Spleen (tissue), 11 donors: ENCODE measurements at regions not wholly inside any gene's neighbourhood (a gene's known extent, or its start where the extent isn't known, plus 50 kb on each side); places are given as distances from the start of the nearest gene placed in this dataset.
"Not testable (repeated sequence)": the region's sequence is repeated elsewhere in the genome, so short reads cannot be mapped to it uniquely, and the experiment has no call there.

Experiments
- DNase-seq: peaks from one replicate; pipeline ENCODE4 v3.0.0-alpha.2; 2020
- H3K27ac ChIP-seq, 8 donors: fragments of 200-600 bp; sonication (generic) in 7 of 8; 1 replicate in 4 of 8; 2 replicates in 4 of 8; pipeline versions ENCODE4 v1.5.0 to v1.8.0; 2016 to 2021; ENCODE audit warnings: inconsistent platforms in 4 of 8, mild to moderate bottlenecking in 4 of 8, moderate library complexity in 1 of 8
- H3K27me3 ChIP-seq, 7 donors: fragments of 200-600 bp; sonication (generic) in 6 of 7; replicated peaks in 1 of 7; 1 replicate in 4 of 7; 2 replicates in 3 of 7; pipeline versions ENCODE4 v1.5.0 to v1.8.0; 2016 to 2021; ENCODE audit warnings: inconsistent platforms in 3 of 7, mild to moderate bottlenecking in 1 of 7
- H3K36me3 ChIP-seq, 6 donors: fragments of 200-600 bp; sonication (generic) in 5 of 6; 1 replicate in 4 of 6; 2 replicates in 2 of 6; pipeline versions ENCODE4 v1.5.0 to v1.8.0; 2016 to 2021; ENCODE audit warnings: inconsistent platforms in 2 of 6
- H3K4me1 ChIP-seq, 6 donors: fragments of 200-600 bp; sonication (generic) in 5 of 6; 1 replicate in 3 of 6; 2 replicates in 3 of 6; pipeline versions ENCODE4 v1.5.0 to v1.8.0; 2016 to 2021; ENCODE audit warnings: inconsistent platforms in 3 of 6
- H3K4me3 ChIP-seq, 8 donors: fragments of 200-600 bp; sonication (generic) in 7 of 8; 1 replicate in 4 of 8; 2 replicates in 4 of 8; pipeline versions ENCODE4 v1.5.0 to v1.8.0; 2016 to 2021; ENCODE audit warnings: inconsistent platforms in 4 of 8, mild to moderate bottlenecking in 4 of 8, moderate library complexity in 2 of 8
- H3K9me3 ChIP-seq, 8 donors: fragments of 200-600 bp; sonication (generic) in 7 of 8; 1 replicate in 4 of 8; 2 replicates in 4 of 8; pipeline versions ENCODE4 v1.5.0 to v1.8.0; 2016 to 2021; ENCODE audit warnings: inconsistent platforms in 4 of 8
- CTCF ChIP-seq, 11 experiments: fragments of 200-600 bp in 7 of 11; fragments of 450-650 bp in 4 of 11; sonication (generic) in 4 of 11; IDR thresholded peaks in 8 of 11; conservative IDR thresholded peaks in 3 of 11; 1 replicate in 7 of 11; 2 replicates in 4 of 11; pipeline versions ENCODE4 v1.4.0 to v1.8.0; 2016 to 2021; ENCODE audit warnings: antibody characterized with exemption in 11 of 11, inconsistent platforms in 4 of 11, mild to moderate bottlenecking in 1 of 11
- POLR2A ChIP-seq, 3 donors: fragments of 450-650 bp; IDR thresholded peaks; one replicate each; pipeline ENCODE4 v1.5.1; 2017; ENCODE audit warnings: antibody characterized with exemption in 3 of 3, mild to moderate bottlenecking in 1 of 3
- POLR2AphosphoS5 ChIP-seq, 3 donors: sonication (generic); formaldehyde crosslinking; IDR thresholded peaks; one replicate each; pipeline ENCODE4 v1.5.1; 2017; ENCODE audit warnings: antibody characterized with exemption in 3 of 3
- WGBS, 5 donors: extraction: QIAGEN DNeasy Blood & Tissue Kit in 3 of 5; methylation state at CpG; one replicate each; pipeline versions ENCODE4 v1.1.5 to v1.1.7; 2013 to 2018; 5-methylcytosine and 5-hydroxymethylcytosine counted together
- intact Hi-C: fragments of 100-400 bp; cut with DNase I; formaldehyde crosslinking; loops from one replicate; pipeline ENCODE4 v1.15.0; 2023; ENCODE audit warnings: low total_unique reads
- donor health status: healthy with polysubstance abuse.
- donor health status: DM: no; HTN: no; CAD: no; lungs with moderate emphysema.
- donor health status: DM: no; HTN: no; CAD: no.
- donor health status: Bipolar disorder and iron deficiency.
- donor health status: healthy.
- donor health status: DM: no; HTN: no; CAD: no.
- donor health status: DM: yes; HTN: yes; CAD: no.

GRCh38 chr6:82524031-82524430 lies 160.4 kb downstream of the TPBG start:
- 70 to 82% (median 76%) methylated on average over 8 of the region's 8 CpGs for WGBS, 5 donors
- Histone ChIP-seq H3K4me3 (no peak overlapping the region), H3K9me3 (peaks cover 0 to 4% (median 0%) of the 10 kb centered on the region in 8 donors), H3K36me3 (no peaks in the 10 kb centered on the region), H3K27ac (no peak overlapping the region), H3K27me3 (no peaks in the 10 kb centered on the region), H3K4me1 (no peaks in the 10 kb centered on the region)
- TF ChIP-seq CTCF (IDR thresholded peaks at IDR 0.05 in 8 of 11, conservative IDR thresholded peaks at IDR 0.05 in 3 of 11): no peak
- no peak for TF ChIP-seq POLR2A (IDR thresholded peaks at IDR 0.05)
- no peak for TF ChIP-seq POLR2AphosphoS5 (IDR thresholded peaks at IDR 0.05)
- intact Hi-C loops: no loop called here
- no peak for DNase-seq

GRCh38 chr6:82525775-82526495 lies 162.3 kb downstream of the TPBG start:
- no peaks in the 10 kb centered on the region for H3K36me3 ChIP-seq
- H3K27me3 ChIP-seq: no peaks in the 10 kb centered on the region
- H3K4me1 ChIP-seq: no peaks in the 10 kb centered on the region
- DNase-seq: no peak
- H3K27ac ChIP-seq: no peak overlapping the region
- 67 to 78% (median 72%) methylated on average over 4 of the region's 4 CpGs for WGBS, 5 donors
- no peak overlapping the region for H3K4me3 ChIP-seq
- TF ChIP-seq POLR2A (IDR thresholded peaks at IDR 0.05): no peak
- no peak for TF ChIP-seq POLR2AphosphoS5 (IDR thresholded peaks at IDR 0.05)
- no peak for TF ChIP-seq CTCF (IDR thresholded peaks at IDR 0.05 in 8 of 11, conservative IDR thresholded peaks at IDR 0.05 in 3 of 11)
- peaks cover 0 to 8% (median 2%) of the 10 kb centered on the region in 8 donors for H3K9me3 ChIP-seq
- intact Hi-C loops: no loop called here

DNA sequence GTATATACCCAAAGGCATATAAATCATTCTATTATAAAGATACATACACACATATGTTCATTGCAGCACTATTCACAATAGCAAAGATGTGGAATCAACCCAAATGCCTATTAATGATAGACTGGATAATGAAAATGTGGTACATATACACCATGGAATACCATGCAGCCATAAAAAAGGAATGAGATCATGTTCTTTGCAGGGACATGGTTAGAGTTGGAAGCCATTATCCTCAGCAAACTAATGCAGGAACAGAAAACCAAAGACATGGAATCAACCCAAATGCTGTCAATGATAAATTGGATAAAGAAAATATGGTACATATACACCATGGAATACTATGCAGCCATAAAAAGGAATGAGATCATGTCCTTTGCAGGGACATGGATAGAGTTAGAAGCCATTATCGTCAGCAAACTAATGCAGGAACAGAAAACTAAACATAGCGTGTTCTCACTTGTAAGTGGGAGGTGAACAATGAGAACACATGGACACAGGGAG lies 166.4 kb downstream of the TPBG start:
- H3K4me3 ChIP-seq, H3K36me3 ChIP-seq, intact Hi-C loops, H3K27me3 ChIP-seq, DNase-seq, H3K27ac ChIP-seq, H3K4me1 ChIP-seq, H3K9me3 ChIP-seq: not testable (repeated sequence)
- 88 to 96% (median 94%) methylated on average over 2 of the region's 2 CpGs for WGBS, 5 donors

DNA sequence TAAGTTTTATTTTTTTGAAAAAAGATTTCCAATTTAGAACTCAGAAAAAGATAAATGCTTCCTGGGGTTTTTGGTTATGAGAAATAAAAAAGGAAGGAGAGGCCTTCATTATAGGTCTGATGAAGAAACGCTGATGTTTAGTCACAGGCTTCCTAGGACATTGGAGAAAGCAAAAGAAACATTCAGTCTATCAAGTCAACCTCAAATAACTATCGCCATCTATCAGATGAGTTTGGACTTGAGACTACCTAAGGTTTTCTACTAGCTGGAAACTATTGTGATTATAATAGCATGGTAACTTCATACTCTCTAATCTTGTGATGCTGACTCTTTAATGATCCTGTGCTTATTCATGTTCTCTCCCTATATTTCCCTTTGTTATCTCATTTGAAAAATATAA lies 171.3 kb downstream of the TPBG start:
- Histone ChIP-seq H3K27me3 (no peaks in the 10 kb centered on the region), H3K9me3 (peaks cover 0 to 7% (median 2%) of the 10 kb centered on the region in 8 donors), H3K4me3 (no peak overlapping the region), H3K4me1 (no peaks in the 10 kb centered on the region), H3K36me3 (no peaks in the 10 kb centered on the region), H3K27ac (no peak overlapping the region)
- intact Hi-C loops: no loop called here
- TF ChIP-seq CTCF (IDR thresholded peaks at IDR 0.05 in 8 of 11, conservative IDR thresholded peaks at IDR 0.05 in 3 of 11) (no peak), POLR2A (IDR thresholded peaks at IDR 0.05) (no peak), POLR2AphosphoS5 (IDR thresholded peaks at IDR 0.05) (no peak)
- no peak for DNase-seq
- 70 to 89% (median 84%) methylated on average over 2 of the region's 2 CpGs for WGBS, 5 donors

DNA sequence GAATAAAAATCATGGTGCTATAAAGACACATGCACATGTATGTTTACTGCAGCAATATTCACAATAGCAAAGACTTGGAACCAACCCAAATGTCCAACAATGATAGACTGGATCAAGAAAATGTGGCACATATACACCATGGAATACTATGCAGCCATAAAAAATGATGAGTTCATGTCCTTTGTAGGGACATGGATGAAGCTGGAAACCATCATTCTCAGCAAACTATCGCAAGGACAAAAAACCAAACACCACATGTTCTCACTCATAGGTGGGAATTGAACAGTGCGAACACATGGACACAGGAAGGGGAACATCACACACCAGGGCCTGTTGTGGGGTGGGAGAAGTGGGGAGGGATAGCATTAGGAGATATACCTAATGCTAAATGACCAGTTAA lies 185.9 kb downstream of the TPBG start:
- DNase-seq, intact Hi-C loops, H3K27ac ChIP-seq, H3K36me3 ChIP-seq, H3K4me1 ChIP-seq, H3K4me3 ChIP-seq, H3K27me3 ChIP-seq: not testable (repeated sequence)
- peaks cover 0 to 19% (median 0%) of the 10 kb centered on the region in 8 donors for H3K9me3 ChIP-seq
- 85 to 96% (median 93%) methylated on average over 1 to 2 of the region's 2 CpGs for WGBS, 5 donors

GRCh38 chr6:82551311-82551710 lies 187.7 kb downstream of the TPBG start:
- H3K36me3 ChIP-seq, intact Hi-C loops, H3K4me3 ChIP-seq, H3K27me3 ChIP-seq, DNase-seq, H3K27ac ChIP-seq, H3K4me1 ChIP-seq: not testable (repeated sequence)
- peaks cover 0 to 16% (median 0%) of the 10 kb centered on the region in 8 donors for H3K9me3 ChIP-seq
- 56 to 100% (median 83%) methylated on average over 2 of the region's 2 CpGs for WGBS, 5 donors
